HG03457 (cell line): ENCODE measurements at regions not wholly inside any gene's neighbourhood (a gene's known extent, or its start where the extent isn't known, plus 50 kb on each side); places are given as distances from the start of the nearest gene placed in this dataset.
"Not testable (repeated sequence)": the region's sequence is repeated elsewhere in the genome, so short reads cannot be mapped to it uniquely, and the experiment has no call there.

Experiments used
- ATAC-seq: cut with Tn5 transposase; IDR thresholded peaks from one replicate; pipeline ENCODE4 v1.9.1; 2021; ENCODE audit warnings: moderate number of reproducible peaks; ENCODE audit not compliant: unreplicated experiment

DNA sequence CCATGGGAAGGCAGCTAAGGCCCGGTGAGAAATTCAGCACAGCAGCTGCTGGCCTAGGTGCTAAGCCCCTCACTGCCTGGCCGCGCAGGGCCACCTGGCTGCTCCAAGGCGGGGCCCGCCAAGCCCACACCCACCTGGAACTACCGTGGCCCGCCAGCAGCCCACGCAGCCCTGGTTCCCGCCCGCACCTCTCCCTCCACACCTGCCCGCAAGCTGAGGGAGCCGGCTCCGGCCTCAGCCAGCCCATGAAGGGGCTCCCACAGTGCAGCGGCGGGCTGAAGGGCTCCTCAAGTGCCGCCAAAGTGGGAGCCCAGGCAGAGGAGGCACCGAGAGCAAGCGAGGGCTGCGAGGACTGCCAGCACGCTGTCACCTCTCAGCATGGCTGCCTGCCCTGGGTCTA, 146.9 kb upstream of the APOOL start:
- ATAC-seq: not testable (repeated sequence)

DNA sequence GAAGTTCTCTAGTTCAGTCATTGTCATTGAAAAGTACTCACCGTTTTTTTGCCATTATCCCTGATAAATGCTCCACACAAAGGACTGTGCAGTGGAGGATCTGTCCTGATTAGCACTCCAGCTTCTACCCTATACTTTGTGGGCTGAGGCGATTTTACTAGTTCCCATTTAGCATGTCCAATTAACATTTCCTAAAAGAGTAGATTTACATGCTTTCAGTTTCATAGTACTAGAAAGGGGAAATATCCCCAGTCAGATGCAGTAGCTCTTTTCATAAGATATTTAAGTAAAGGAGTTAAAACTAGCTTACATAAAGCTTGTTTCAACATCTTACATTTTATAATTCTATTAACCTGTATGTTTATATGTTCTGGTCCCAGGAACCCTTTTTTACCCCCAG, 144.9 kb upstream of the APOOL start:
- not testable (repeated sequence) for ATAC-seq

DNA sequence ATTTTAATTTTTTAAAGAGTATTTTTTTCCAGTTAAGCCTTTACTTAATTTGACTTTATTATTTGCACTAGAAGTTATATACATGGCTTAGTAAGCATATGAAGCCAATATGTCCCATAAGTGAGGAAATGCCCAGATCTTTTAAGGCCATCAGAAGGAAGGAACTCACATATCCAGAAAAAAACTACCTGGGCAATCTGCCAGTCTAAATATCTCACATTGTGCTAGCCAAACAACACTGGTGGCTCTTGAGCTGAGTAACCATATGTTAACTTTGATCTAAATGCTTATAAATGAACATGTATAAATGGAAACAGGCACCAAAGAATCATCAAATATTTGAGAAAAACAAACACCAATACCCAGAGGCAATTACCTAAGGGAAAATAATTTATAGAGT, 138.6 kb upstream of the APOOL start:
- ATAC-seq: no peak

DNA sequence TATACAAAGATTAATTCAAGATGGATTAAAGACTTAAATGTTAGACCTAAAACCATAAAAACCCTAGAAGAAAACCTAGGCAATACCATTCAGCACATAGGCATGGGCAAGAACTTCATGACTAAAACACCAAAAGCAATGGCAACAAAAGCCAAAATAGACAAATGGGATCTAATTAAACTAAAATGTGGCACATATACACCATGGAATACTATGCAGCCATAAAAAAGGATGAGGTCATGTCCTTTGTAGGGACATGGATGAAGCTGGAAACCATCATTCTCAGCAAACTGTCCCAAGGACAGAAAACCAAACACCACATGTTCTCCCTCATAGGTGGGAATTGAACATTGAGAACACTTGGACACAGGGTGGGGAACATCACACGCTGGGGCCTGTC, 133.4 kb upstream of the APOOL start:
- not testable (repeated sequence) for ATAC-seq

DNA sequence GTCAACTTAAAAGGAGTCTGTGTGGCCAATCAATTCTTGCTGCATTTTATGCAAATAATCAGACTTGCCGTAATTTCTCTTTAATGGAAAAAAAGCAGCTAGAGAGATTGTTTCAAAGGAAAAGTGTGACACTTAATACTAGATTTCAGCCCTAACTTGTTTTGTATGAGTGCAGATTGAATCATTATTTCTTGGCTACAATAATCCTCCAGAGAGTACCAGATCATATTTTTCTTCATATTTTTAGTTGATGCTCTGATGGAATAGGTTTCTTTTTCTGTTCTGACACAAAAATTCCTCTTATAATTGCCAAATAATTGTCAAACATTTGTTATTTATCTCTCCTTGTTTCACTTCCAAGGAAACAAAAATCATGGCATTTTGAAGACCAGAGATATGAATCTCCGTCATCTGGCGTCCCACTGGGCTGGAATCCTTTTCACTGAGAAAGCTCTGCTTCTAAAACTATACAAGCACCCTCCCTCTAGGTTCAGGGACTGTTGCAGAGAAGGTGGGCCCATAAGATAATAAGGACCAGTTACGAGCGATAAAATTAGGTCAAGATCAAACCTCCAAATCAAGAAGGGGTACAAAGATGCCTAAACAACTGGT, 131.4 kb upstream of the APOOL start:
- ATAC-seq: not testable (repeated sequence)

DNA sequence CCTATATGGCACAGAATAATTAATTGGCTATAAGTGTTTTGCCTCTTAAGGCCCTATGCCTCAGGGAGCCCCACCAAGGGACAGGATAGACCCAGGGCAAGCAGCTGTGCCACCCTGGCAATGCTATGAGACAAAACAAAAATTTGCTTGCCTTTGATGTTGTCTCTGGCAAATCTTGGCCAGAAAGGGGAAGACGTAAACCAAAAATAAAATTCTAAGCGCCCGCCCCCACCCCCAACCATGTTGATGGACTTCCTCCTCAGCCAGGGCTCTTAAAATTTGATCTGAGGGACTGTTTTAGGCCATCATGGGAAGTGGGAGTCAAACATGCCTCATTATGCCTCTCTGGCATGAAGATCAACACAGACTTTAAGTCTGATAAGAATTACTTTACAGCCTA, 130.5 kb upstream of the APOOL start:
- ATAC-seq: no peak

DNA sequence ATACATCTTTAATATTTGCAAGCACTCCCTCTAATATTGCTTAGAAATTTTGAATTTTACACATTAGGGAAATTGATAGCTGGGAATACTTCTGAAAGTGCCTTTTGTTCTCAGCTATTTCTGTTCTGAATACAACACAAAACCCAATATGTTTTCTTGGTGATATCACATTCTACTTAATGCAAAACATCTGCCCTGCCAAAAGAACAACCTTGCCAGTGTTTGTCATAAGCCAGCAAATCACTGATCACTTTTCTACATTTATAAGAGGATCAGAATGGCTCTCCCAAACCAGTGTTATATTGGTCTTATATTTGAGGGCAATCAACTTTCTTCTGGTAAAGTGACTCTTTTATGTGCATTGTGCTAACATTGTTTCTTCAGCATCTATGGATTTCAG, 126.8 kb upstream of the APOOL start:
- ATAC-seq: no peak

DNA sequence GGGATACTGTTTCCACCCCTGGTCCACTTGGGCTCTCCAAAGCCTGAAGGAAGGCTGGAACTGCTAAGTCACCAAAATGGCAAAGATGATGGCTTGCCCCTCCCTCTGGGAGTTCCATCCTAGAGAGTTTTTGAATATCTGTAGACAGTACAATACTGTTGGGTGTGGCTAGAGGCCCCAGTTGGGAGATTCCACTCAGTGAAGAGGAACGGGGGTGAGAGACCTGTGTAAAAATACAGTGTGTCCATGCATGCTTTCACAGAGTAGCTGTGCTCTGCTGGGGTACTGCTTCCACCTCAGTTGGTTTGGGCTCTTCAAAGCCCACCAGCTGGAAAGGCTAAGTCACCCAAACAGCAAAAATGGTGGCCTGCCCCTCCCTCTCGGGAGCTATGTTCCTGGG, 109.8 kb upstream of the APOOL start:
- ATAC-seq: no peak

DNA sequence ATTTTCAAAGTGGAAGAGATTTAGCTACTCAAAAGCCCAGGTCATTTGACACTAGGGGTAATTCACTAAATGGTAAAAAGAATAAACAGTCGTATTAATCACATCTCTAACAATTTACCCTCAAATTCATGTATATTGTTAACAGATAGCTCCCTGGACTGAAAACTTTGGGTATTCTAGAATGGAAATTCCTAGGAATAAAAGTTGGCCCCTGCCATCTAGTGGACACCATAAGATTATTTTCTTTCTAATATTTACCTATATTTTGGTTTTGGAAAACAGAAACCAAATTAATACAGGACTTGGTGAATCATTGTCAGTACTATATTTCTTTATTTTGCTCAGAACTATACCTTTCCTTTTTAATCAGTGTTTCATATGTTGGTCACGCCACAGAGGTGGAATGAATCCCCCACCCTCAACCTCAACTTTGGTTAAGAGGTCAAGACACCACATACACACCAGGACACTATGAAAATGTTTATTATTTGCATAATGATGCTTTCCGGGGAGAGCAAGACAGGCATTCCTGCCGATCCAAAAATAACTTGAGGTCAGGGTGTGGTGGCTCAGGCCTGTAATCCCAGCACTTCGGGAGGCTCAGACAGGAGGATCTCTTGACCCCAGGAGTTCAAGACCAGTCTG, 96.2 kb upstream of the APOOL start:
- ATAC-seq: no peak

DNA sequence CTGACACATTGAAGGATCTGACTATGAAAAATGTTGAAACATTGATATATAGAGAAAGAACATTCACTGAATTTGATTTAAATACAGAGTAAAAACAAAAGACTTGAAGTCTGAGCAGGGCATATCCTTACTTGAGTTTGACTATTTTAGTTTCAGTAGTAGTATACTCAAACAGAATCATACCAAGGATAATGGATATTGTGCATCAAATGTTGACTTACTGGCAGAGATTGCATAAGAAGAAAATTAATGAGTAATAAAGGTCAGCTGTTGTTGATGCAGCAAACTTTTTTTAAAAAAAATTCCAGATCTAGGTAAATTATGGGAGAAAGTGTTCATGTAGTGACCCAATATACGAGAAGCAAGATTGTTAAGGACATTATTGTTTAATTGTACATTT, 94.5 kb upstream of the APOOL start:
- no peak for ATAC-seq

DNA sequence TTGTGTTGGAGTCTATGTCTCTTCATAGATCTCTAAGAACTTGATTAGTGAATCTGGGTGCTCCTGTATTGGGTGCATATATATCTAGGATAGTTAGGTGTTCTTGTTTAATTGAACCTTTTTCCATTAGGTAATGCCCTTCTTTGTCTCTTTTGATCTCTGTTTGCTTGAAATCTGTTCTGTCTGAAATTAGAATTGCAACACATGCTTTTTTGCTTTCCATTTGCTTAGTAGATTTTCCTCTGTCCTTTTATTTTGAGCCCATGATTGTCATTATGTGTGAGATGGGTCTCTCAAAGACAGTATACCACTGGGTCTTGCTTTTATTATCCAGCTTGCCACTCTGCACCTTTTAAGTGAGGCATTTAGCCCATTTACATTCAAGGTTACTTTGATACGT, 79.1 kb upstream of the APOOL start:
- no peak for ATAC-seq

DNA sequence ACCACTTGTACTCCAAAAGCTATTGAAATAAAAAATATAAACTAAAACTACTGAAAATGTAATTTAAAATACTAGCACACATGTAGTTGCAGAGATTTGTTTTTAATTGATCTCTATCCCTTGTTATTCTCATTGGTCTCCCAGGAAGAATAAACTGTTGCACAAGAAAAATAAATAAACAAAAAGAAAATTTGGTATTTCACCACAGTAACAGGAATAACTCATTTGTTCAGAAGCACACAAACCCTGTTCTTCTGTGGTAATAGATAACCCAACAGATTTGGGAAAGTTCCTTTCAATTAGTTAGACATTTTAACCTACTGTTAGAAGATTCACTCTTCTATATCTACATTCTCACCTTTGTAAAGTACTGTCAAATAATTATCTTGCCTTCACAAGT, 70.9 kb upstream of the APOOL start:
- no peak for ATAC-seq

DNA sequence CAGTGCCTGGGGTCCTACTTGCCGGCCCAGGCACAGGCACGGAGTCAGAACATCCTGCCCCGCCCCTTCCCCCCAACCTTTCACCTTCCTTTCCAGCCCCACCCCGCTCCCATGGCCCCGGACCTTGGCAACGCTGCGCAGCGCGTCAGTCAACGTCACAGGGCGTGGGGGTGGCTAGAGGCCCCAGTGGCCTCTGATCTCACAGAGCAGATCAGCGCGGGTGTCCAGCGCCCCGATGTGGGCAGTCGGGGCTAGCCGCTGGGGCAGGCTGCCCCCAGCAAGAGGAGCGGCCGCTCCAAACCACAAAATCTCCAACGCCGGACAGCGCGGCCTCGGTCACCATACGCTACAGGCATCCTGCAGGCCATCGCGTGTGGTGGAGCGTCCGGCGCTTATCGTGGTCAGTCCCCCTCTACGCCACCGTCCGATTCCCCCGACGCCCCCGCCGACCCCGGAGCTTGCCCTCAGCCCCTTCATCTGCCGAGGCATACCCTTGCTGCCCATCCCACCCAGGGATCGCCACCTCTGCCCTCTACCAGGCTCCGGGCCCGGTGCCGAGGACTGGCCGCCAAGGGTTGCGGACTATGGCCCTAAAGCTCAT, 69.6 kb upstream of the APOOL start:
- ATAC-seq: no peak
